ENCODE measurements at regions not wholly inside any gene's neighbourhood (a gene's known extent, or its start where the extent isn't known, plus 50 kb on each side); places are given as distances from the start of the nearest gene placed in this dataset.
"Not testable (repeated sequence)": the region's sequence is repeated elsewhere in the genome, so short reads cannot be mapped to it uniquely, and the experiment has no call there.

GRCh38 chr17:64800987-64801386 lies 118.3 kb downstream of the LRRC37A3 start:
- DNase-seq, result not testable (repeated sequence)

DNA sequence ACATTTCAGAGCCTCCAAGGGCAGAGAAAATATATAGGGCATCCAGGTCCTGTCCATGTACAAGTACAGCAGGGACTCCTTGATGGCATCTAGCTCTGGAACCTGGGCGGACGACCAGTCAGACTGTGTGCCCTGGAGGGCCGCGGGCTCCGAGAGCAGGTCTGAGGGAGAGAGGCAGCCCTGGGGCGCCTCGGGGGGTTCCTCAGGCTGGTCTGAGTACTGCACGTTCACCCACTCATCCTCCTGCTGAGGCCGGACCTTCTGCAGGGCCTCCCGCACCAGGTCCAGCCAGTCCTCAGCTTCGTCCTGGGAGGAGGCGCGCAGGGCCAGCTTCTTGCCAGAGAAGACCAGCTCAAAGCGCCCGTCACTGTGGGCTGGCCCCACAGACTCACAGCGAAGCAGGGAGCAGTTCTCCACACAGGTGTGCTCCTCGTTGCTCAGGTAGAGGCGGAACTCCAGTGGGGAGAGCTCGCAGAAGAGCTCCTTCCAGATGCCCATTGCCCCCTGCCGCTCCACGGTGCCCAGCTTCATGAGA lies 118.8 kb downstream of the LRRC37A3 start:
- not testable (repeated sequence) for DNase-seq

DNA sequence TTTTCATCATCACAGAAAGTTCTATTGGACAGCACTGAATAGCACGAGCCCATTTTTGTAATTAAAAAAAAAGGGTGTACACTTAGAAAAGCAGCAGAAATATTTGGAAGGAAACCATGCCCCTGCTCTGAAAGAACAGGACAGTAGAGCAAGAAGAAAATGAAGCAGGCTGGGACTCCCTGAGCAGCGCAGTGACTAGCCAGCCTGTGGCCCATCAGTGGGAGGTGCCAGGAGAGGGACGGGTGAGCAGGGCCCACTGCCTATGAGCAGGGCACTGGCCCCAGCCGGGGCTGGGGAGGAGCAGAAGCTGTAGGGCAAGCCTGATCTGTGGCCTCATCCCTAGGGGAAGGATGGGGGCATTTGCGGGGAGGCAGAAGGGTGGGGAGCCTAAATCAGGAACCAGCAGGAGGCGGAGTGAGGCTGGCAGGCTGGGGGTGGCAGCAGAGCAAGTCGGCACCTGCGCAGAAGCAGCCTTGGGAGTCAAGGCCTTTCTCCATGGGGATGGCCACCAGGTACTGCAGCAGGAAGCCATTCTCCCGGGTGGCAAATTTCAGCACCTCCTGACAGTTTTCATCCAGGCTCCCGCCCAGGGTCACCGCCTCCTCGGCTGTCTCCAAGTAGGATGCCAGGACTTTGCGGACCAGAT lies 119.6 kb downstream of the LRRC37A3 start:
- not testable (repeated sequence) for DNase-seq

- not testable (repeated sequence) for DNase-seq
Measured at GRCh38 chr17:64798961-64799360, 120.3 kb downstream of the LRRC37A3 start.

GRCh38 chr17:64798489-64798790 lies 120.8 kb downstream of the LRRC37A3 start:
- not testable (repeated sequence) for DNase-seq

DNA sequence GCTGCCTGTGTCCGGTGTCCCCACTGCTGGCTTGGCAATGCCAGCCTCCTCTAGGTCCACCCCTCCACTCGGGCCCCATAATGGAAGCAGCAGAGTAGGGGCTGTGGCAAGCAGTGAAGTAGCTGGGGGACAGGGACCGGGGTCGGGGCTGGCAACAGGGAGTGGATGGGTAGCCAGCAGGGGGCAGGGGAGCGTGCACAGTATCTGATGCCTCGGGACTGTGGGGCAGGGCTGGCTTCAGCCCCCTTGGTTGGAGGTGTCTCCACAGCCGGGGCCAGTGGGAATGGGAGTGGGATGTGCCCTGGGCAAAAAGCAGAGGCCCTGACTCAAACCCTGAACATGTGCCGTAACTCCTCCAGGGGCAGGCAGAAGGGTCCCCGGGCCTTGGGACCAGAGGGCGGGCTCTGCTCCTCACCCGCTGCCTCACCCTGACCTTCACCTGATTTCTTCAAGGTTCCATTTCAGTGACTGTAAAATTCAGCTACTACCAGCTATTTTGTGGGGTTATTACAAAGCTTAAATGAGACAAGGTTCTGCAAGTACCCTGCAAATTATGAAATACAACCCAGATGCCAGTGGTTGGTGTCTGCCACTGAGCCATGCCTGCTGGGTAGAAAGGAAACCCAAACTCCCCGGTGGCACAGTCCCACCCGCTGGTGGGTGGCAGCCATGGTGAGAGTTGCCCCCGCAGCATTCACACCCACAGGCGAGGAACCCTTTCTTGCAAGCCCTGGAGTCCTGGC lies 121.4 kb downstream of the LRRC37A3 start:
- DNase-seq, result not testable (repeated sequence)

GRCh38 chr17:64795342-64795741 lies 123.9 kb downstream of the LRRC37A3 start:
- not testable (repeated sequence) for DNase-seq

DNA sequence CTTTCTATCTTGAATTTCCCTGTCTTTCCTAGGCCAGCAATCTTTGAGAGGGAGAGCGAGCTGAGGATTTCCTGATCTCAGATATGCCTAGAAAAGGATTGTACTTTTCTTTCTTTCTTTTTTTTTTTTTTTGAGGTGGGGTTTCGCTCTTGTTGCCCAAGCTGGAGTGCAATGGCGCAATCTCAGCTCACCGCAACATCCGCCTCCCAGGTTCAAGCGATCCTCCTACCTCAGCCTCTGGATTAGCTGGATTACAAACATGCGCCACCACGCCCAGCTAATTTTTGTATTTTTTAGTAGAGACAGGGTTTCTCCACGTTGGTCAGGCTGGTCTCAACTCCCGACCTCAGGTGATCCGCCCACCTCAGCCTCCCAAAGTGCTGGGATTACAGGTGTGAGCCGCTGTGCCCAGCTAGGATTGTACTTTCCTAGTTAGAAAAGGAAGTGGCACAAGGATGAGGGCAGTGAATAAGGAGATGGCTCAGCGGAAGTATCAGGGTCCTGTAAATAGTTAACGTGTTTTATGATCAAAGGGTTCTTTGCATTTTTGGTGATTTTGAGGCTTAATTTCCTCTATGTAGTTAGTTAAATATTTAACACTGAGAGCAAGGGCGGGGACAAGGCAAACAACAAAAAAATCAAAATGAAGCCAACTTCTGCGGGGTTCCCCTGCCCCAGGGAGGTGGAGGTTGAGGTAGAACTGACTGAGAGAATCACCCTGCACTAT lies 124.6 kb downstream of the LRRC37A3 start:
- DNase-seq, result not testable (repeated sequence)

DNA sequence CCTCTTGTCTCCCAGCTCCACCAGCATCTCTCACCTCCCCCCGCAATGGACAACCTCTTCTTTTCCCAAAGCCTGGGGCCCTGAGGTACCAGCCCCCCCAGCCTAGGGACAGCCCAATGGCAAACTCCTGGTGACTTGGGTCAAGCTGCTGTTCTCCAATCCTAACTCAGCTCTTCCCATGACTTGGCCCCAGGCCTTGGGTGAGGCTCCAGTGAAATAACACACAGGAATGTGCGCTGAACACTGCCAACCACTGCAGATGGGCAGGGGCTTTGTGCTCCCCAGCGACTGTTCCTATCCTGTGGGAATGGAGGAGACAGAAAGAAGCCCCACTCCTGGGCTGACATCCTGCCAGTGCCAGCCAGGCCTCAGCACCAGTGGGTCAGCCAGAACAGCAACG lies 125.2 kb downstream of the LRRC37A3 start:
- DNase-seq, result not testable (repeated sequence)

DNA sequence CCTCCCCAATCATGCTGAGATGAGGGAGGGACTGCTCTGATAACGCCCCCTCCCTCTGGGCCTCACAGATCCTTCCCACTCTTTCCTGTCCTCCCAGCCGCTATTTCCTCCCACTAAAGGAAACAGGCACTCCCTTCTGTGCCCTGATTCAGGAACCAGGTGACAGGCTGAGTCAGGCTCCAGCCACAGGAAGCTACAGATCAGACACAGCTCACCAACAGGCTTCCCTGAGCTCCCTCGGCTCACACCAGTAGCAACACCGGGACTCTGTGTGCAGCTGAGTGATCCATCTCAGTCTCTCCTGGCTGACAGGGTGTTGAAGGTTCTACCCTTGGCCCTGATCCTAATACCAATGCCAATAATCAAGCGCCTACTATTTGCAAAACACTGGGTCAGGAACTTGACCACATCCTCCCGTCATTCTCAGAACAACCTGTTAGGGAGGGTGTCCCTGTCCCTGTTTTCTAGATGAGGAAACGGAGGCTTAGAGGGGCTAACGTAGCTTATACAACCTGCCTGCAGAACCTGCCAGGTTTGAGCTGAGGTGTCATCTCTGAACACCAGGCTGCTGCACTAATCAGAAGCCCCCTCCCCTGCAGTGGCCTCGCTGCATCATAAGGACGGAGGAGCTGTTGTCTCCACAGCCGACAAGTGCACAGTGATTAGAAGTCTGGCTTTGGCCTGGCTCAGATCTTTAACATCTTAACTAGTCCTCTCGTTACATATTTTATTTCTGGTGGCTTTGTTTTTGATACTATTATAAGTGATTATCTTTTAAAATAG lies 126.3 kb downstream of the LRRC37A3 start:
- DNase-seq, result not testable (repeated sequence)

DNA sequence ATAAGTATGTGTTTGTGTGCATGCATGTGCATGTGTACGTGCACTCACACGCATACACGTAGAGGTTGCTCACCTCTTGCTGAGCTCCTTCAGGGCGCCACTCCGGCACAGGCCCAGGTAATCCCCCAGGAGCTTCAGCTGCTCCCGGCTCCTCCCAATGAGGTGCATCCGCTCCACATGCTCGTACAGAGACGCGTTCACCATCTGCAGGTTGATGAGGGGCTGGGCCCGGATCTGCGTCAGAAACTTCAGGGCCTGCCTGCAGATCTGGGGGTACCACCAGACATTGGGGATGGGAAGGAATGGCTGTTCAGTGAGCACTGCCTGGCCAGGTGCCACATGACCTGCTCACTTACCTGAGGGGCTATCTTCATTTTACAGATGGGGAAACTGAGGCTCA lies 127.0 kb downstream of the LRRC37A3 start:
- DNase-seq, result not testable (repeated sequence)

- not testable (repeated sequence) for DNase-seq
Measured at GRCh38 chr17:64791691-64792090, 127.6 kb downstream of the LRRC37A3 start.

- not testable (repeated sequence) for DNase-seq
Measured at GRCh38 chr17:64791226-64791625, 128.1 kb downstream of the LRRC37A3 start.

- not testable (repeated sequence) for DNase-seq
Measured at GRCh38 chr17:64790690-64791089, 128.6 kb upstream of the SMURF2 start.

DNA sequence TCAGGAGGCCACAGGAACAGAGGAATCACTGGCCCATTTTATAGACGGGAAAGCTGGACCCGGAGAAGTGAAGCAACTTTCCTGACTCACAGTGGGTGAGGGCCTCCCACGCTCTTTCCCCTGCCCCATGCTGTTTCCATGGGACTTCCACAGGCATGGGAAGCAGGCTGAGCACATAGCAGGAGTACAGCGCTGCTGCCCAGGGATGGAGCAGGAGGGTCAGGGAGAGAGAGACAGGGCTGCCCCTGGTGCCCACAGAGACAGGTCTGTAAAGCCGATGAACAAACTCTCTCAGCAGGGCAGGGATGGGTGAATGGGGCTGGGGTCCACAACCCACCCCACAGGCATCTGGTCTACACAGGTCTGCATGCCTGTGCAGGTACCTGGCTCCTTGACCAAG lies 128.1 kb upstream of the SMURF2 start:
- not testable (repeated sequence) for DNase-seq

GRCh38 chr17:64789061-64789445 lies 126.9 kb upstream of the SMURF2 start:
- DNase-seq, result not testable (repeated sequence)

GRCh38 chr17:64788286-64789060 lies 126.4 kb upstream of the SMURF2 start:
- no peak for DNase-seq

DNA sequence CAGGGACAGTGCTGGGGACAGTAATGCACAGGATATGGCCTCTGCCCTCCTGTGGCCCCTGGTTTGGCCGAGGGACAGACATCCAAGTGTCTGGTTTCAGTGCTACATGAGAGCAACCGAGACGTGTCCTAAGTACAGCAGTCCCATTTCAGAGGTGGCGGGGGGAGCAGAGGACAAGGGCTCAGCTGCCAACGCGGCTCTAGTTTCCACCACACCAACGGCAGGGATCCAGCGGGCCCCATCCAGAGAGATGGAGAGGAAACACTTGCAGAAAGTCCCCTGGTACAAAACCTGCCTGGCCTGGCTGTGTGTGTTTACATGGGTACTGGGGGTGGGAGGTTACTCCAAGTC lies 125.8 kb upstream of the SMURF2 start:
- DNase-seq, result no peak

- DNase-seq, result no peak
Measured at GRCh38 chr17:64787255-64787920, 125.3 kb upstream of the SMURF2 start.

GRCh38 chr17:64786337-64786736 lies 124.2 kb upstream of the SMURF2 start:
- no peak for DNase-seq

DNA sequence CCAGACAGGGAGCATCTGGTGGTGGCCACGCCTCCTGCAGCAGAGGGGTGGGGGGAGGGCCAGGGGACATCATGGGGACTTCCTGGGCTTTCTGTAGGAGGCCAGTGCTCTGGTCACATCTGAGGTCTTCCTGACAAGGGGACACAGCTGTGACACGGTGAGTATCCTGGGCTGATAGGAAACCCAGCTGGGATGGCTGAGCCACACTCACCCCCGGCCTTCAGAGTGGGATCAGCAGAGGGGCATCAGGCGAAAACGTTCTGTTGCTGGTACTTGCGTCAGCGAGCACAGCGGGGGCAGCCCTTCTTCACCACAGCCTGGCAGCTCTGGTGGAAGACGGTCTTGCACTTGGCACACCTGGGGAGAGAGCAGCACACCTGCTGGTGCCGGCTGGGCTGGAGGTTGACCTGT lies 122.9 kb upstream of the SMURF2 start:
- no peak for DNase-seq
